G401 (cell line): ENCODE measurements at regions not wholly inside any gene's neighbourhood (a gene's known extent, or its start where the extent isn't known, plus 50 kb on each side); places are given as distances from the start of the nearest gene placed in this dataset.

Source experiments
- DNase-seq: peaks from one replicate; pipeline ENCODE4 v3.0.0-alpha.2; 2015; ENCODE audit warnings: low spot score
- in situ Hi-C: cut with HindIII; loops from 2 replicates; pipeline ENCODE4 v1.10.0; 2016; ENCODE audit warnings: low sequenced_read_pairs, mixed read lengths

- in situ Hi-C loops = no loop called here
- no peak for DNase-seq
Observed at GRCh38 chr2:120845277-120845676, 109.6 kb downstream of the GLI2 start.

DNA sequence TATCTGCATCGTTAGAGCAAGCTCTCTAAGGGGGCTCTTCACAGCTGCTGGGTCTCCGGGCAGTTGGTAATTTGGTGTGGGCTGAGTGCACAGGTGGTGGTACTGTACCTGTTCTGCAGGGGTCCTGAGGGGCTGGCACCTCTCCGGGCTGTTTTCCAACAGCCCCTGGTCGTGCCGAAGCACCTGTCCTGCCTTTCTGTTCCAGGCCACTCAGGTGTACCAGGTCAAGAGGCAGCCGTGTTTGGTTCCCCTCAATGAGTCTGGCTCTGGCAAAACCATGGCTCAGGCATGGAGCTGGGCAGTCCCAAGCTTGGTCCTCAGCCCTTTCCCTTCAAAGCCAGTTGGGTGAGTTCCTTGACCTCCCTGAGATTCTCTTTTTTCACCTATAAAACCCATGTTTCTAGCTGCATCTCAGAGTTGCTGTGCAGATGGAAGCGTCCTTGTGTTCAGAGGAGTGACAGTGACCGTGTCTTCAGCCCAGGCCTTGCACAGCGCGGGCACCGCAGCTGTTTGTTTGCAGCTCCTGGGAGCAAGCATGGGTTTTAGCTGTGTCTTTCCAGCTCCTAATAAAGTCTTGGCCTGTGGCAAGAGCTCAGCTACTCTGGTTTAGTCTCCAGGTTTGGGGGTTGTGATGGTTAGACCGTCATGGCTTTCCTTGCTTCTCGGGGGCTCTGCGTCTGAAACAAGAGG lies 110.9 kb downstream of the GLI2 start:
- DNase-seq = no peak
- in situ Hi-C loops = no loop called here

- in situ Hi-C loops = no loop called here
- DNase-seq = peak; percentile 36
Observed at GRCh38 chr2:120847700-120848321, 112.1 kb downstream of the GLI2 start.

DNA sequence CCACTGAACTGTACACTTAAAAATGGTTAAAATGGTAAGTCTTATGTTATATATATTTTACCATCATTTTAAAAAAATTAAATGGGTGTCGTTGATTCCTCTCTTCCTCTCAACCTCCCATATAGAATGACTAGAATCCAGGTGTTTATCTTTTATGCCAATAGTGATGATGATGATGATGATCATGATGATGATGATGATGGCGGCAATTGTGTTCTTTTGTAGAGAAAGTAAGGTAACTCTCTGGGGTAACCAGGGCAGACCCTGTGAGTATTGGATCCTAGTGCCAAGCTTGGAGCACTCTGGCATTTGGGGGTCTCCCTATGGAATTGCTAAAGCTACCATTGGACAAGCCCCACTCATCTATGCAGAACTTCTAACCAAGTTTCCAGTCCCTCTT lies 113.6 kb downstream of the GLI2 start:
- DNase-seq = no peak
- in situ Hi-C loops = no loop called here

DNA sequence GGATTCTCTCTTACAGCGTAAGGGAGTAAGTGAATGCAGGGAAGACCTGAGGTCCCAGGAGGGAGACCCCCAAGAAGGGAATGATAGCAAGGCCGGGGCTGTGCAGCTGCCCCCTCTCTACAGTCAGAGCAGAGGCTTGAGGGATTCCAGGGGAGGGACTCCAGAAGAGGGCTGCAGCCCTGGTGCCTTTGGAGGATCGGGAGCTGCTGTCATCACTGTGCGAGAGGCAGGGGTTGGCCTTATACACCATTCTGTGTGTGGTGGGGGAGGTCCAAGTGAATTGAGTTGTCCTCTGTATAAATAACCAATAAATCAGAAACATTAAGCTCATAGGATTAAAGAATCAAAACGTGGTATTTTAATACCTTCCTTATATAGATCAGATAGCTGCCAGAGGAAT lies 114.9 kb downstream of the GLI2 start:
- in situ Hi-C loops = no loop called here
- no peak for DNase-seq

- DNase-seq = no peak
- in situ Hi-C loops = no loop called here
Observed at GRCh38 chr2:120851116-120851773, 115.6 kb downstream of the GLI2 start.

- in situ Hi-C loops = no loop called here
- no peak for DNase-seq
Observed at GRCh38 chr2:120852200-120852815, 116.6 kb downstream of the GLI2 start.

DNA sequence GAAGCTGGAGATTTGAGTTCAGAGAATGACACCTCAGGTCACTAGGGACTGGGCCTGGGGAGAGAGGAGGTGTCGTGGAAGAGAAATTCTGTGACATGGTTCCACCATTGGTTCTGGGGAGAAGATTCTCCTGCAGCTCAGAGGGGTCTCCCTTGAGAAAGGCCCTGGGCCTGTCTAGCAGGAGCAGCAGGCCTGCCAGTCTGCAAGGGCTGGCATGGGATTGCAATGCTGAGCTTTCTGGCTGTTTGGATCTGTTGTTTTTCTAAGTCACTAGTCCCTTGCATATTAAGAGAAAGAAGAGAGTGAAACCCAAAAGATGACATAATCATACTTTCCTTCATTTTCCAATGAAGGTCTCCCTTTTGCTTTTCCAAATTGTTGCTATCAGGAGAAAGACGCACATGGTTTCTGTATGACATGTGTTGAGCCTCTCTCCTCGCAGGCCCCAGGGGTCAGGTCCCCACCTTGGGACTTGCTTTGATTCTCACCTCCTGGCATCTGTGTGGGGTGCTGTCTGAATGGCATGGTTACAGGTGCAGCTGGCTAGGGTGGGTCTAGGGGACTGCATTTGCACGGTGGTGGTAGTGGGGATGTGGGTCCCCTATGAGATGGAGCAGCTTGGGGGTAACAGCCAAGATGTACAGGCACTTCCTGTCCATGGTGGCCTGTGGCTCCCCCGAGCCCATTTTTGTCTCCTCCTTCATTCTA lies 117.8 kb downstream of the GLI2 start:
- in situ Hi-C loops = no loop called here
- DNase-seq = no peak

DNA sequence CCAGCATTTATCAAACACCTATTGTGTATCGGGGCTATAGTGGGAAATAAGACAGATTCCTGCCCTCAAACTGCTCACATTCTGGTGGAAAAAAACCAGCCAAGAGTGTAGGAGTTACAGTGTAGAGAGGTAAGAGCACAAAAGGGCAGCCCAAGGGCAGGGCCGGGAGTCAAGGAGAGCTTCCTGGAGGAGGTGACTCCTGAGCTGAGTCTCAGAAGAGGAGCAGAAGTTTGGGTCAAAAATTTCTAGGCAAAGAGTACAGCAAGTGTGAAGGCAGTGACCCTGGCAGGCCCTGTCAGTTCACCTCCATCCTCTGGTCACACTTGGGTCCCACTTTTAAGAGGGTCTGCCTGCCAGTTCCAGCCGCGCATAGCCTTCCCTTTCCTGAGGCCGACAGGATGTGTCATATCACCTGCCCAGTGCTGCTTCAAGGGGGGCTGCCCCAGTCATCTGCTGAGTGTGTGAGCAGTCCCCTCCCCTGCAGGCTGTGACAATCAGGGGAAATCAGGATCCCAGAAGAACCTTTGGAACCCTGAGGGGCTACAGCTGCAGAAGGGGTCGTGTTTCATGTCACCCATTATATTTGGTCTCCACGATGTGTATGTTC lies 118.4 kb downstream of the GLI2 start:
- DNase-seq = no peak
- in situ Hi-C loops = no loop called here

DNA sequence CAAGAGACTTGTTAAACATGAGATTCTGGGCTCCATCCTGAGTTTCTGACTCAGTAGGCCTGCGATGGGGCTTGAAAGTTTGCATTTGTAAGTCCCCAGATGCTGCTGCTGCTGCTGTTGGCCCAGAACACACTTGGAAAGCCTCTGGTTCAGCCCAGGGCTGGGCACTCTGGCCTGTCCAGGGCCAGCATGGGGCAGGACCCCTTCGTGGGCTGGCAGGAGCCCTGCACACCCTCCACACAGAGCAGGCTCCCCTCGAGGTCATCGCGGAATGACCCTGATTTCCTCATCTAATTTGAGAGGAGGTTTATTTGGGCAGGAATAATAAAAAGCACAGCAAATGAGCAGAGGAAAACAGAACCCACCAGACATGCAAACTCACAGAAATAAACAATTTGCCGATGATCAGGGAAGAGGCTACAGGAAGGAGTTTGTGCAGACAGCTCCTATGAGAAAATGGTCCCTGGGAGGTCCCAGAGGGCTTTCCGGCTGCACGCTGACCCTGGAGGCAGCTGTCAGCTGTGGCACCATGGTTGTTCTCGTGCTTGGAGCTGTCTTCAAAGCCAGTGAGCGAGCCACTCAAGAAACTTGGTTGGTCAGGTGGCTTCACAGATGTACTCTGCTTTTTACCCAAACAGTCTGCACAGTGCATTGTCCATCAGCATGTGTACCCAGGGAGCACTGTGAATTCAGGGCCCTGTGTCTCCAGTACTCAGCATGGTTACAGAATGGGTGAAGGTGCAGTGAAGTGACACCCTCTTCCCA lies 119.3 kb downstream of the GLI2 start:
- in situ Hi-C loops = no loop called here
- DNase-seq = no peak

DNA sequence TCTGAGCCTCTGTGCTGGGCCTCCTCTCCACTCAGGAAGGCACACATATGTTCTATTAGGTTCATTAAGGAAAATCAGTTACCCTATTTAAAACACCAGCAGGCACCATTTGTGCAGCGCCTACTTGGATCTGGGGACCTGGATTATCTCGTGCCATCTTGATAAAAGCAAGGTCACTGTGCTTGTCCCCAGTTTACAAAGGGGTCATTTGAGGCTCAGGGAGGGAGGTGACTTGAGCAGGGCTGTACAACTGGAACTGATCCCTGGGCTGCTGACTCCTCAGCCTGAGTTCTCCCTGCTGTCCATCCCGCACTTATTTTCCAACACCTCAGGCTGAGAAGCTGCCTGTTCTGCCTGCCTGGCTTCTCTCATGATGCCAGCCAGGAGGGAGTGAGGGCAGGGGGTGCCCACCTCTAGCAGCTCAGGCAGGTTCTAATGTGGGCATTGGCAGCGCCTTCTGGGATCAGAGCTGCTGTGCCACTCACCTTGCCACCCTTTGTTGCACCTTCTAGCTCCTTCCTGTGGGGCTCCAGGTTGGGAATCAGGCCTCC lies 120.3 kb downstream of the GLI2 start:
- DNase-seq = no peak
- in situ Hi-C loops = no loop called here

DNA sequence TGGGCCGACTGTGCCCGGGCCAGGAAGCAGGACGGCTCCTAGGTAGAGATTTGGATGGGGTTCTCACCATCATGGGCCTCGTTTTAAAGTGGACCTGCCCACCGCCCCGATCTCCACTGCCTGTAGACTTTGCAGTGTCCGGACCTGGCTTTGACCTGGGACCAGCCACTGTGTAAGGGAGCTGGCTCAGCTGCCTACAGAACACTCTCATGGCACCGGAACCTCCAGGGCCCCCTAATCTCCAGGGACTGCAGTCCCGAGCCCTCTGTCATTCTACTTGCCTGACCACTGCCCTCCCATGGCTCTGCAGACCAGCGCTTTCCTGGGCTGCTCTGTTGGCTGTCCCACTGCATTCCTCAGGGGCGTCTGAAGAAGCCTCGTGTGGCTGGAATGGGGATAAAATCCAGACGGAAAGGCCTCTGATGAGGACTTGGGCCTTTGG lies 120.8 kb downstream of the GLI2 start:
- in situ Hi-C loops = no loop called here
- no peak for DNase-seq

DNA sequence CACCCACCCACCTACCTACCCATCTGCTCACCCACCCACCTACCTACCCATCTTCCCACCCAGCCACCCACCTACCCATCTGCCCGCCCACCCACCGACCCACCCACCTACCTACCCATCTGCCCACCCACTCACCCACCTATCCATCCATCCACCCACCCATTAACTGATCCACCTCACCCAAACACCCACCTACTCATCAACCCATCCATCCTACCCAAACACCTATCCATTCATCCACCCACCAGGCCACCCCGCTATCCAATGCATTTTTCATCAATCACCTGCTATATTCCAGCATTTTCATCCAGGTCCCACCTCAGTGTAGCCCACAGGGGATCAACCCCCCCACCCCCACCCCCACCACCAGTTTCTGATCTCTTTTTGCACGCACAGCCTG lies 121.8 kb downstream of the GLI2 start:
- DNase-seq = no peak
- in situ Hi-C loops = no loop called here

DNA sequence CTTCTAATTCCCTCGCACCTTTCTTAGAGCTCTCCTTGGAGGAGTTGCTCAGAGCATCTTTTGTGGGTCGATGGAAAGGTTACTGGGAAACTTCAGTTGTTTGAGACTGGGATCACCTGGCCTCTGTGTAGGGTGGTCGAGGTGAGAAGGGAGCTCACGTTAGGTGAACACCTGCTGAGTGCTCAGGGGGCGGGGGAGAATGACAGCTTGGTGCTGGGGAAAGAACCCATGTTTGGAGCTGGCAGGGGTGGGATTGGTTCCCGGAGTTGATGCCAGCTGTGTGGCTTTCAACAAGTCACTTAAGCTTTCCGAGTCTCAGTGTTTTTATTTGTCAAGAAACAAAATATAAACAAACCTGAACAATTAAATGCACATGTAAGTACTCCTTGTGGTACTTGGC lies 122.3 kb downstream of the GLI2 start:
- no peak for DNase-seq
- in situ Hi-C loops = no loop called here

GRCh38 chr2:120858361-120859106 lies 122.9 kb downstream of the GLI2 start:
- DNase-seq = peak; percentile 32
- in situ Hi-C loops = no loop called here

- in situ Hi-C loops = no loop called here
- DNase-seq = no peak
Observed at GRCh38 chr2:120859128-120859527, 123.5 kb downstream of the GLI2 start.

- DNase-seq = no peak
- in situ Hi-C loops = no loop called here
Observed at GRCh38 chr2:120859814-120860578, 124.3 kb downstream of the GLI2 start.
